GM13977 (cell line): ENCODE measurements at regions not wholly inside any gene's neighbourhood (a gene's known extent, or its start where the extent isn't known, plus 50 kb on each side); places are given as distances from the start of the nearest gene placed in this dataset.

Source experiments
- DNase-seq: peaks from one replicate; pipeline ENCODE4 v3.0.0; 2012; ENCODE audit warnings: low spot score
- CTCF ChIP-seq: IDR thresholded peaks from 2 replicates; pipeline ENCODE4 v1.5.1; 2012; ENCODE audit warnings: mild to moderate bottlenecking, control low read depth; ENCODE audit not compliant: insufficient read depth; ENCODE audit errors: extremely low read depth, missing control alignments
- in situ Hi-C: fragments of 300-500 bp; cut with MboI; formaldehyde crosslinking; loops from one replicate; pipeline ENCODE4 v1.12.0; 2022; ENCODE audit warnings: low sequenced_read_pairs, low pct_unique_long_range_greater_than_20kb, mixed read lengths, inconsistent platforms; ENCODE audit not compliant: unreplicated experiment

- no peak for TF ChIP-seq CTCF
- in situ Hi-C loops = no loop called here
- DNase-seq = no peak
These were observed 332.0 kb upstream of the RASGRP1 start for GRCh38 chr15:38896647-38897046.

- DNase-seq = no peak
- no peak for TF ChIP-seq CTCF
- in situ Hi-C loops = no loop called here
These were observed 332.9 kb upstream of the RASGRP1 start for GRCh38 chr15:38897551-38897950.

GRCh38 chr15:38898236-38898635, 333.6 kb upstream of the RASGRP1 start:
- no peak for TF ChIP-seq CTCF
- DNase-seq = no peak
- in situ Hi-C loops = no loop called here

- no peak for DNase-seq
- TF ChIP-seq CTCF = no peak
- in situ Hi-C loops = no loop called here
These were observed 334.7 kb upstream of the RASGRP1 start for GRCh38 chr15:38899300-38899699.

- in situ Hi-C loops = no loop called here
- no peak for DNase-seq
These were observed 339.7 kb upstream of the RASGRP1 start for GRCh38 chr15:38904298-38904697.

GRCh38 chr15:38905632-38906031, 341.0 kb upstream of the RASGRP1 start:
- no peak for TF ChIP-seq CTCF
- DNase-seq = no peak
- in situ Hi-C loops = no loop called here

More at GRCh38 chr15:38904298-38904697, 339.7 kb upstream of the RASGRP1 start:
- TF ChIP-seq CTCF = no peak

GRCh38 chr15:38920966-38921365, 356.4 kb upstream of the RASGRP1 start:
- no peak for DNase-seq
- in situ Hi-C loops = no loop called here
- TF ChIP-seq CTCF = no peak
